HG03196 (cell line): ENCODE measurements at regions not wholly inside any gene's neighbourhood (a gene's known extent, or its start where the extent isn't known, plus 50 kb on each side); places are given as distances from the start of the nearest gene placed in this dataset.
"Not testable (repeated sequence)": the region's sequence is repeated elsewhere in the genome, so short reads cannot be mapped to it uniquely, and the experiment has no call there.

Source experiments
- ATAC-seq: cut with Tn5 transposase; IDR thresholded peaks from one replicate; pipeline ENCODE4 v1.9.1; 2021; ENCODE audit not compliant: unreplicated experiment

- no peak for ATAC-seq
Observed at GRCh38 chr3:635393-635792, 438.8 kb downstream of the CHL1 start.

- no peak for ATAC-seq
Observed at GRCh38 chr3:643376-643775, 446.8 kb downstream of the CHL1 start.

GRCh38 chr3:655824-656223 is 437.0 kb upstream of the CNTN6 start:
- ATAC-seq: no peak

GRCh38 chr3:661356-661755 is 431.5 kb upstream of the CNTN6 start:
- no peak for ATAC-seq

DNA sequence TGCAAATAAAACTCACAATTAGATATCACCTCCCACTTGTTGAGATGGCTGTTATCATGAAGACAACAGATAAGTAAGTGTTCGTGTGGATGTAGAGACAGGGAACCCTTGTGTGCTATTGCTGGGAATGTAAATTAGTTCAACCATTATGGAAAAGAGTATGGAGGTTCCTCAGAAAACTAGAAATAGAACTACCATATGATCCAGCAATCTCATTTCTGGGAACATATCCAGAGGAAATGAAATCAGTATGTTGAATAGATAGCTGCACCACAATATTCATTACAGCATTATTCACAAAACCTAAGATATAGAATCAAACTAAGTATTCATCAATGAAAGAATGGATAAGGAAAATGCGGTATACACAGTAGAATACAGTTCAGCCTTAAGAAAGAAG is 418.7 kb upstream of the CNTN6 start:
- ATAC-seq: no peak

GRCh38 chr3:675846-676245 is 417.0 kb upstream of the CNTN6 start:
- ATAC-seq: no peak

GRCh38 chr3:683770-684169 is 409.1 kb upstream of the CNTN6 start:
- no peak for ATAC-seq

GRCh38 chr3:690770-691169 is 402.1 kb upstream of the CNTN6 start:
- no peak for ATAC-seq

DNA sequence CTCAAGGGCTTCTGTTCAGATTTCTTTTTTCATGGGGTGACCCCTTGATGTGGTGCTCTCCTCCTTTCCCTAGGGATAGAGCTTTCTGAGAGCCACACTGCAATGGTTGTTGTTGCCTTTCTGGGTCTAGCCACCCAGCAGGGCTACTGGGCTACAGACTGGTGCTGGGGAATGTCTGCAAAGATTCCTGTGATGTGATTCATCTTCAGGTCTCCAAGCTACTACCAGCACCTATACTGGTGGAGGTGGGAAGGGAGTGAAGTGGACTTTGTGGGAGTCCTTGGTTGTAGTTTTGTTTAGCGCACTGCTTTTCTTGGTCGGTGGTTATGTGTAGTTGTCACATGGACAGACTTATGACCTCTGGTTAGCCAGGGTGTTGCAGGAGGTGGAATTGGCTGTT is 392.3 kb upstream of the CNTN6 start:
- ATAC-seq: no peak

- ATAC-seq: no peak
Observed at GRCh38 chr3:707041-707440, 385.8 kb upstream of the CNTN6 start.

- no peak for ATAC-seq
Observed at GRCh38 chr3:713006-713621, 379.7 kb upstream of the CNTN6 start.

DNA sequence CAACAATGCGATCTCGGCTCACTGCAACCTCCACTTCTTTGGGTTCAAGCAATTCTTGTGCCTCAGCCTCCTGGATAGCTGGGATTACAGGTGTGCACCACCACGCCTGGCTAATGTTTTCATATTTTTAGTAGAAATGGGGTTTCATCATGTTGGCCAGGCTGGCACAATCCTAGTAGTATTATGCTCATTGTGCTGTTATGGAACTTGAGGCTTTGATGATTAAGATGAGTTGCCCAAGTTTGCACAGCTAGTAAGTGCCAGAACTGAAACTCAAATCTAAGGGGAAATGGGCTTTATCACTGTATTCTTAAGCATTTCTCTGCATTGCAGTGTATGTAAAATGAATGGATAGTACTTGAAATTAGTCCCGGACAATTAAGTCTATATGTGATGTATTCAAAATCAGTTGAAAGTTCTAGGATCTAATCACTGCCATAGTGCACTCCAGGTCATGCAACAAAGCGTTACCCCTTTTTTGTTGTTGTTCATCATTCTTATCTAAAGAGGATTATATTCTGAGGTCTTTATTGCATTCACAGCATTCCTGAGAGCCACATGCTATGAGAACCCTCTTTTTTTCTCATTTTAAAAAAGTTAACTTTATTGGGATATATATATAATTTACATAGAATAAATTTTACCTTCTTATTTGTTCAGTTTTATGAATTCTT is 378.7 kb upstream of the CNTN6 start:
- no peak for ATAC-seq

DNA sequence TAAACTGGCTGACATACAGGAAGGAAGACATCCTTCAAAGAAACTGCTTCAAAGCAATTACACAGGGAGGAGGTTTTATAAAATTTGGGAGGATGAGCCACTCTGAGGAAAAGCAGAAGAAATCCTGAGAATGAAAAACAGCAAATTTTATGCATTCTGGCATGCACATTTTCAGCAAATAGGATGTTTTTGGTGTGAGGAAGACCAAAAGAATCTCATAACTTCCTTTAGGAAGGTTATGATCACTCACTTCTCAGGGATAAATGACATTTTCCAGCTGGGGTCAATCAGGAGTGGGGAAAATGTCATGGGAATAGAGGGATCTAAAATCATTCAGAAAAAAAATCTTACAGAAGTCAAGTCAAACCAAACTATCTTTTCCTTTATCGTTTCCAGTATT is 371.7 kb upstream of the CNTN6 start:
- no peak for ATAC-seq

DNA sequence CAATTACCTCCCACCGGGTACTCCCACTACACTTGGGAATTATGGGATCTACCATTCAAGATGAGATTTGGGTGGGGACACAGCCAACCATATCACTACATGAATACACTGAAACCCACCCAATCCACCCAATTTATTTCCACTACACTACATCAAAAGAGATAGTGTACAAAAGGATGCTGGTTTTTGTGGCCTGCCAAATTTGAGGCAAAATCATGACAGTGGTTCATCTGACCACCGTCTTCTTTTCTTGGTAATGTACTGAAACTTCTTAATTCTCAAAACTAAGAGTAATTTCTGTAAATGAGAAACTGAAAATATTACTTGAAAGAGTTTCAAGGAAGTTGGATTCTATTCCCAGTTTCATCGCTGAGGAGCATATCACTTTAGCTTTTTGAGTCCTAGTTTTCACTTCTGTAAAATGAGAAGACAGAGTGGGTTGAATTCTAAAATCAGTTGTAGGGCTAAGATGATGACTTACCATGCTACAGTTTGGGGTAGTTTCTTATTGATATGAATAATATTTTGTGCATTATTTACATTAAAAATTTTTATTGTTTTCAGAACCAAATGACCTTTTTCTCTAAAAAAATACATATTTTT is 360.4 kb upstream of the CNTN6 start:
- no peak for ATAC-seq

- no peak for ATAC-seq
Observed at GRCh38 chr3:733313-733712, 359.5 kb upstream of the CNTN6 start.

- no peak for ATAC-seq
Observed at GRCh38 chr3:757711-758110, 335.1 kb upstream of the CNTN6 start.

- ATAC-seq: no peak
Observed at GRCh38 chr3:759106-759505, 333.7 kb upstream of the CNTN6 start.

DNA sequence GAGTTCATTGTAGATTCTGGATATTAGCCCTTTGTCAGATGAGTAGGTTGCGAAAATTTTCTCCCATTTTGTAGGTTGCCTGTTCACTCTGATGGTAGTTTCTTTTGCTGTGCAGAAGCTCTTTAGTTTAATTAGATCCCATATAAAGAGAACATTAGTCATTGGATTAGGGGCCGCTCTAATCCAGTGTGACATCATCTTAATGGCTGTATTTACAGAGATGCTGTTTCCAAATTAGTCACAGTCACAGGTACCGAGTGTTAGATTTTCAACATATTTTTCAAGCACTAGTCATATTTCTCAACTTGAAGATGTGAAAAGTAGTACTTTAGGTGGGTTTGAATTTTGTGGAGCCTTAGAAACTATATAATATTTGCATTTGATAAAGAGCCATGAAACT is 319.4 kb upstream of the CNTN6 start:
- ATAC-seq: not testable (repeated sequence)

DNA sequence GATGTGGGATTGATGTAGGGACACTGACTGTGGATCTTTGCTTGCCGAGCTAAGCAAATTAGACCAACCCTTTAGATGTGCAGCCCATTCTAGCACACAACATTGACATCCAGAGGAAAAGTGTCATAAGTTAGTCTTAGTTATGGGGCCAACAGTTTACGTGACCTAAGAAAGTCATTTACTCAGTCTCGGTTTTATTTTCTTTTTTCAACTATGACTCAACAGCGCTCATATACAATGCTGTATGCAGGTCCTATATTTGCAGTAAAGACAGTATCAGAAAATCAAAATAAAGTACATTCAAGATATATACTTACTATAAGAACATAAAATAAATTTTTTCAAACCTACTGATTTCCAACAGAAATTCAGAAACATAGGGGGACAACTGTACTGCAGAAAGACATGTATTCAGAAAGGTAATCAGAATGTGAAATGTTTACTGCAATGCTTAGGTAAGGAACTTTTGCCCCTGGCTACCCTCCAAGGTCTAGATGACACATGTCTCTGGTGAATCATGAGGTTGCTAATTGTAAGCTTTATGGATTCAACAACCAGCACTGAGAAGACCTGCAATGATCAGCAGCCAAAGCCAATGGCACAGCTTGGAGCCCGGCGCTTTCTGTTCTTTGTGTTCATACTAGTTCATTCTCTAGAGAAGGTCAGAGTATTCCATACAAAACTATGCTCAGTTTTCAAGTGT is 317.5 kb upstream of the CNTN6 start:
- ATAC-seq: no peak

DNA sequence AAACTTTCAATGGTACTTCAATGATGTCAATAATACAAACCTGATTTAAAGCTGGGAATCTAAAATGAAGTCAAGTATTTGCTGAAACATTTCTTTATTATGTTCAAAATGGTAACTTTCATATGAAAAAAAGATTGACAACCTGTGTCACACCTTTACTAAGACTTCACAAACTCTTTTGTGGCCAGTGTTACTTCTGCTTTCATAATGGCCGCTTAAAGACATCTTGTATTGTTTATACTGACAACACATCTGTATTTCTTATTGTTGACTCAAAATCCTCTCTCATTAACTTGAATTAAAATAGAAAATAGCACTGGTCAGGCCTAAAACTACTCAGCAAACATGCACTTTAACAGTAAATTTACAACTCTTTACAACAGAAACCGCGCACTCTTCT is 312.3 kb upstream of the CNTN6 start:
- ATAC-seq: no peak

- ATAC-seq: no peak
Observed at GRCh38 chr3:791442-791841, 301.4 kb upstream of the CNTN6 start.

DNA sequence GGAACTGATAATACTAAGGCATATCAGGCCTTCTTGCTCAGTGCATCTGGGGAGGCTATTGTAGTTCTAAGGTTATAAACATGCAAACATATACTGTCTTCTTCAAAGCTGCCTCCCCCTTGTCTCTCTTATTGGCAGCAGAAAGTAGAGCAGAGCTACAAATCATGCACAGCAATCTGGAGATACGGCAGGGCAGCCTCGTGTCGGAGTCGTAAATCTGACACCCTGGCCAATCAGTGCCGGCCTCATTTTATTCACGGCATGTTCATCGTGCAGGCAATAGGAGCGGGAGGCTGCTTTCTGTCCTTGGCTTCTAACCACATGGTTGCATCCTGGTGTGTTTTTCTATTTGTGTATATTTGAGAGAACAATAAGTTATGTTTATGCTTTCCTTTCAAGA is 300.2 kb upstream of the CNTN6 start:
- ATAC-seq: no peak
